GM23338 (cell line): ENCODE measurements at regions not wholly inside any gene's neighbourhood (a gene's known extent, or its start where the extent isn't known, plus 50 kb on each side); places are given as distances from the start of the nearest gene placed in this dataset.

Experiments used
- ATAC-seq: fragments of 200-7000 bp; cut with Tn5 transposase; 3 replicates; pipeline ENCODE4 v1.9.1; 2020
- DNase-seq: peaks from one replicate; pipeline ENCODE4 v3.0.0-alpha.2; 2015; ENCODE audit warnings: low spot score
- H2AFZ ChIP-seq: fragments of 200-600 bp; sonication (generic); 2 replicates; pipeline ENCODE4 v1.8.0; 2016; ENCODE audit warnings: antibody characterized with exemption, mild to moderate bottlenecking, moderate library complexity
- H3F3A ChIP-seq: fragments of 200-600 bp; sonication (generic); replicated peaks from 2 replicates; pipeline ENCODE4 v1.8.0; 2017; ENCODE audit warnings: antibody characterized with exemption, mixed run types, low read depth
- H3K27ac ChIP-seq: fragments of 200-600 bp; sonication (generic); 2 replicates; pipeline ENCODE4 v1.6.1; 2016; ENCODE audit warnings: low read depth
- H3K27me3 ChIP-seq: fragments of 200-600 bp; sonication (generic); 2 replicates; pipeline ENCODE4 v1.8.0; 2016; ENCODE audit warnings: mild to moderate bottlenecking, mixed run types, moderate library complexity; ENCODE audit not compliant: insufficient read depth
- H3K36me3 ChIP-seq: fragments of 200-600 bp; sonication (generic); 2 replicates; pipeline ENCODE4 v1.8.0; 2016; ENCODE audit warnings: mild to moderate bottlenecking; ENCODE audit not compliant: insufficient read depth
- H3K4me1 ChIP-seq: fragments of 200-600 bp; sonication (generic); 2 replicates; pipeline ENCODE4 v1.8.0; 2016; ENCODE audit warnings: mild to moderate bottlenecking, moderate library complexity; ENCODE audit not compliant: insufficient read depth
- H3K4me2 ChIP-seq: fragments of 200-600 bp; sonication (generic); 2 replicates; pipeline ENCODE4 v1.7.1; 2017; ENCODE audit warnings: mixed run types
- H3K4me3 ChIP-seq: fragments of 200-600 bp; sonication (generic); 2 replicates; pipeline ENCODE4 v1.6.1; 2016; ENCODE audit warnings: mixed run types
- H3K79me2 ChIP-seq: fragments of 200-600 bp; sonication (generic); replicated peaks from 2 replicates; pipeline ENCODE4 v1.8.0; 2017; ENCODE audit warnings: mild to moderate bottlenecking; ENCODE audit not compliant: insufficient read depth
- H3K9me2 ChIP-seq: fragments of 200-600 bp; sonication (generic); 2 replicates; pipeline ENCODE4 v1.8.0; 2017; ENCODE audit not compliant: insufficient read depth
- H4K20me1 ChIP-seq: fragments of 200-600 bp; sonication (generic); replicated peaks from 2 replicates; pipeline ENCODE4 v1.8.0; 2017; ENCODE audit warnings: mild to moderate bottlenecking; ENCODE audit not compliant: insufficient read depth
- H3K27ac Mint-ChIP-seq: 2 replicates; pipeline ENCODE4 v1.8.0; 2020; ENCODE audit warnings: inconsistent platforms, mild to moderate bottlenecking, moderate library complexity, mixed read lengths
- H3K27me3 Mint-ChIP-seq: 3 replicates; pipeline ENCODE4 v1.8.0; 2022; ENCODE audit warnings: low read depth, mild to moderate bottlenecking, moderate library complexity, mixed read lengths, inconsistent platforms; ENCODE audit not compliant: insufficient read depth, poor library complexity
- H3K36me3 Mint-ChIP-seq: 3 replicates; pipeline ENCODE4 v1.8.0; 2021; ENCODE audit warnings: low read depth, mild to moderate bottlenecking, inconsistent platforms, moderate library complexity, mixed read lengths
- H3K4me1 Mint-ChIP-seq: 3 replicates; pipeline ENCODE4 v1.8.0; 2020; ENCODE audit warnings: mild to moderate bottlenecking, inconsistent platforms, mixed read lengths
- H3K4me3 Mint-ChIP-seq: 3 replicates; pipeline ENCODE4 v1.8.0; 2021; ENCODE audit warnings: moderate library complexity, mild to moderate bottlenecking, inconsistent platforms, mixed read lengths
- H3K9me3 Mint-ChIP-seq: 3 replicates; pipeline ENCODE4 v1.8.0; 2020; ENCODE audit warnings: moderate library complexity, mild to moderate bottlenecking, inconsistent platforms, mixed read lengths
- CREB1 ChIP-seq: fragments of 250-450 bp; sonication (Bioruptor Pico); IDR thresholded peaks from 2 replicates; pipeline ENCODE4 v1.5.0; 2020; ENCODE audit warnings: low read depth, mild to moderate bottlenecking, moderate library complexity
- ETS1 ChIP-seq: IDR thresholded peaks from 2 replicates; pipeline ENCODE4 v1.6.1; 2016; ENCODE audit warnings: antibody characterized with exemption
- EZH2 ChIP-seq: fragments of 200-600 bp; sonication (generic); IDR thresholded peaks from one replicate; pipeline ENCODE4 v1.8.0; 2017; ENCODE audit warnings: antibody characterized with exemption, mild to moderate bottlenecking, low read depth; ENCODE audit not compliant: unreplicated experiment
- JUNB ChIP-seq: IDR thresholded peaks from one replicate; pipeline ENCODE4 v1.6.1; 2016; ENCODE audit warnings: antibody characterized with exemption; ENCODE audit not compliant: unreplicated experiment
- NANOG ChIP-seq: IDR thresholded peaks from 2 replicates; pipeline ENCODE4 v1.6.1; 2016; ENCODE audit warnings: antibody characterized with exemption, borderline replicate concordance
- POLR2AphosphoS5 ChIP-seq: IDR thresholded peaks from 2 replicates; pipeline ENCODE4 v1.6.1; 2016; ENCODE audit warnings: antibody characterized with exemption, low read depth
- ZNF114 ChIP-seq: fragments of 250-450 bp; sonication (Bioruptor Pico); IDR thresholded peaks from 2 replicates; pipeline ENCODE4 v1.5.0; 2020; ENCODE audit warnings: mild to moderate bottlenecking, moderate library complexity
- ZNF331 ChIP-seq: fragments of 250-450 bp; sonication (Bioruptor Pico); IDR thresholded peaks from 2 replicates; pipeline ENCODE4 v1.5.0; 2020; ENCODE audit warnings: low read depth, mild to moderate bottlenecking, moderate library complexity
- TF ChIP-seq, protein P1 (sequence below): fragments of 250-450 bp; sonication (Bioruptor Pico); IDR thresholded peaks from 2 replicates; pipeline ENCODE4 v1.5.0; 2020; ENCODE audit warnings: mild to moderate bottlenecking, moderate library complexity
- TF ChIP-seq, protein P2 (sequence below), 2 experiments: fragments of 200-600 bp in 1 of 2; sonication (generic) in 1 of 2; conservative IDR thresholded peaks; 2 replicates each; pipeline versions ENCODE4 v1.5.1 to v1.6.1; 2016 to 2017; ENCODE audit warnings: antibody characterized with exemption in 2 of 2, low read depth in 2 of 2, mild to moderate bottlenecking in 2 of 2, moderate library complexity in 1 of 2
- TF ChIP-seq, protein P3 (sequence below): IDR thresholded peaks from one replicate; pipeline ENCODE4 v1.6.1; 2018; ENCODE audit warnings: antibody characterized with exemption; ENCODE audit not compliant: unreplicated experiment

- no peak for DNase-seq
- H3K9me2 ChIP-seq, result no peaks in the 10 kb centered on the region
- 0 out of 3 replicates have a peak, but pooled peaks cover 4% of the 10 kb centered on the region for H3K4me1 Mint-ChIP-seq
- no peak overlapping the region for H3K4me3 ChIP-seq
- H2AFZ ChIP-seq, result no peak overlapping the region
- no peaks in the 10 kb centered on the region for H3F3A ChIP-seq
- H3K27me3 Mint-ChIP-seq, result no peaks in the 10 kb centered on the region
- H3K27me3 ChIP-seq, result no peaks in the 10 kb centered on the region
- no peaks in the 10 kb centered on the region for H3K36me3 Mint-ChIP-seq
- H3K4me3 Mint-ChIP-seq, result no peak overlapping the region
- no peak for ATAC-seq
- H3K4me2 ChIP-seq, result no peak overlapping the region
- no peaks in the 10 kb centered on the region for H3K36me3 ChIP-seq
- TF ChIP-seq, protein P1, sequence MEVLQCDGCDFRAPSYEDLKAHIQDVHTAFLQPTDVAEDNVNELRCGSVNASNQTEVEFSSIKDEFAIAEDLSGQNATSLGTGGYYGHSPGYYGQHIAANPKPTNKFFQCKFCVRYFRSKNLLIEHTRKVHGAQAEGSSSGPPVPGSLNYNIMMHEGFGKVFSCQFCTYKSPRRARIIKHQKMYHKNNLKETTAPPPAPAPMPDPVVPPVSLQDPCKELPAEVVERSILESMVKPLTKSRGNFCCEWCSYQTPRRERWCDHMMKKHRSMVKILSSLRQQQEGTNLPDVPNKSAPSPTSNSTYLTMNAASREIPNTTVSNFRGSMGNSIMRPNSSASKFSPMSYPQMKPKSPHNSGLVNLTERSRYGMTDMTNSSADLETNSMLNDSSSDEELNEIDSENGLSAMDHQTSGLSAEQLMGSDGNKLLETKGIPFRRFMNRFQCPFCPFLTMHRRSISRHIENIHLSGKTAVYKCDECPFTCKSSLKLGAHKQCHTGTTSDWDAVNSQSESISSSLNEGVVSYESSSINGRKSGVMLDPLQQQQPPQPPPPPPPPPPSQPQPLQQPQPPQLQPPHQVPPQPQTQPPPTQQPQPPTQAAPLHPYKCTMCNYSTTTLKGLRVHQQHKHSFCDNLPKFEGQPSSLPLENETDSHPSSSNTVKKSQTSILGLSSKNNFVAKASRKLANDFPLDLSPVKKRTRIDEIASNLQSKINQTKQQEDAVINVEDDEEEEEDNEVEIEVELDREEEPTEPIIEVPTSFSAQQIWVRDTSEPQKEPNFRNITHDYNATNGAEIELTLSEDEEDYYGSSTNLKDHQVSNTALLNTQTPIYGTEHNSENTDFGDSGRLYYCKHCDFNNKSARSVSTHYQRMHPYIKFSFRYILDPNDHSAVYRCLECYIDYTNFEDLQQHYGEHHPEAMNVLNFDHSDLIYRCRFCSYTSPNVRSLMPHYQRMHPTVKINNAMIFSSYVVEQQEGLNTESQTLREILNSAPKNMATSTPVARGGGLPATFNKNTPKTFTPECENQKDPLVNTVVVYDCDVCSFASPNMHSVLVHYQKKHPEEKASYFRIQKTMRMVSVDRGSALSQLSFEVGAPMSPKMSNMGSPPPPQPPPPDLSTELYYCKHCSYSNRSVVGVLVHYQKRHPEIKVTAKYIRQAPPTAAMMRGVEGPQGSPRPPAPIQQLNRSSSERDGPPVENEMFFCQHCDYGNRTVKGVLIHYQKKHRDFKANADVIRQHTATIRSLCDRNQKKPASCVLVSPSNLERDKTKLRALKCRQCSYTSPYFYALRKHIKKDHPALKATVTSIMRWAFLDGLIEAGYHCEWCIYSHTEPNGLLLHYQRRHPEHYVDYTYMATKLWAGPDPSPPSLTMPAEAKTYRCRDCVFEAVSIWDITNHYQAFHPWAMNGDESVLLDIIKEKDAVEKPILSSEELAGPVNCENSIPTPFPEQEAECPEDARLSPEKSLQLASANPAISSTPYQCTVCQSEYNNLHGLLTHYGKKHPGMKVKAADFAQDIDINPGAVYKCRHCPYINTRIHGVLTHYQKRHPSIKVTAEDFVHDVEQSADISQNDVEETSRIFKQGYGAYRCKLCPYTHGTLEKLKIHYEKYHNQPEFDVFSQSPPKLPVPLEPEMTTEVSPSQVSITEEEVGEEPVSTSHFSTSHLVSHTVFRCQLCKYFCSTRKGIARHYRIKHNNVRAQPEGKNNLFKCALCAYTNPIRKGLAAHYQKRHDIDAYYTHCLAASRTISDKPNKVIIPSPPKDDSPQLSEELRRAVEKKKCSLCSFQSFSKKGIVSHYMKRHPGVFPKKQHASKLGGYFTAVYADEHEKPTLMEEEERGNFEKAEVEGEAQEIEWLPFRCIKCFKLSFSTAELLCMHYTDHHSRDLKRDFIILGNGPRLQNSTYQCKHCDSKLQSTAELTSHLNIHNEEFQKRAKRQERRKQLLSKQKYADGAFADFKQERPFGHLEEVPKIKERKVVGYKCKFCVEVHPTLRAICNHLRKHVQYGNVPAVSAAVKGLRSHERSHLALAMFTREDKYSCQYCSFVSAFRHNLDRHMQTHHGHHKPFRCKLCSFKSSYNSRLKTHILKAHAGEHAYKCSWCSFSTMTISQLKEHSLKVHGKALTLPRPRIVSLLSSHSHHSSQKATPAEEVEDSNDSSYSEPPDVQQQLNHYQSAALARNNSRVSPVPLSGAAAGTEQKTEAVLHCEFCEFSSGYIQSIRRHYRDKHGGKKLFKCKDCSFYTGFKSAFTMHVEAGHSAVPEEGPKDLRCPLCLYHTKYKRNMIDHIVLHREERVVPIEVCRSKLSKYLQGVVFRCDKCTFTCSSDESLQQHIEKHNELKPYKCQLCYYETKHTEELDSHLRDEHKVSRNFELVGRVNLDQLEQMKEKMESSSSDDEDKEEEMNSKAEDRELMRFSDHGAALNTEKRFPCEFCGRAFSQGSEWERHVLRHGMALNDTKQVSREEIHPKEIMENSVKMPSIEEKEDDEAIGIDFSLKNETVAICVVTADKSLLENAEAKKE (CRISPR knock-in tag), result no peak
- TF ChIP-seq, protein P2, sequence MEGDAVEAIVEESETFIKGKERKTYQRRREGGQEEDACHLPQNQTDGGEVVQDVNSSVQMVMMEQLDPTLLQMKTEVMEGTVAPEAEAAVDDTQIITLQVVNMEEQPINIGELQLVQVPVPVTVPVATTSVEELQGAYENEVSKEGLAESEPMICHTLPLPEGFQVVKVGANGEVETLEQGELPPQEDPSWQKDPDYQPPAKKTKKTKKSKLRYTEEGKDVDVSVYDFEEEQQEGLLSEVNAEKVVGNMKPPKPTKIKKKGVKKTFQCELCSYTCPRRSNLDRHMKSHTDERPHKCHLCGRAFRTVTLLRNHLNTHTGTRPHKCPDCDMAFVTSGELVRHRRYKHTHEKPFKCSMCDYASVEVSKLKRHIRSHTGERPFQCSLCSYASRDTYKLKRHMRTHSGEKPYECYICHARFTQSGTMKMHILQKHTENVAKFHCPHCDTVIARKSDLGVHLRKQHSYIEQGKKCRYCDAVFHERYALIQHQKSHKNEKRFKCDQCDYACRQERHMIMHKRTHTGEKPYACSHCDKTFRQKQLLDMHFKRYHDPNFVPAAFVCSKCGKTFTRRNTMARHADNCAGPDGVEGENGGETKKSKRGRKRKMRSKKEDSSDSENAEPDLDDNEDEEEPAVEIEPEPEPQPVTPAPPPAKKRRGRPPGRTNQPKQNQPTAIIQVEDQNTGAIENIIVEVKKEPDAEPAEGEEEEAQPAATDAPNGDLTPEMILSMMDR (conservative IDR thresholded peaks at IDR 0.05; ENCODE audit: low read depth in 2 of 2), result no peak
- TF ChIP-seq NANOG (no peak), ZNF331 (CRISPR knock-in tag) (no peak), ETS1 (no peak), JUNB (no peak), POLR2AphosphoS5 (no peak), CREB1 (no peak), EZH2 (no peak), ZNF114 (CRISPR knock-in tag) (no peak)
- TF ChIP-seq, protein P3, sequence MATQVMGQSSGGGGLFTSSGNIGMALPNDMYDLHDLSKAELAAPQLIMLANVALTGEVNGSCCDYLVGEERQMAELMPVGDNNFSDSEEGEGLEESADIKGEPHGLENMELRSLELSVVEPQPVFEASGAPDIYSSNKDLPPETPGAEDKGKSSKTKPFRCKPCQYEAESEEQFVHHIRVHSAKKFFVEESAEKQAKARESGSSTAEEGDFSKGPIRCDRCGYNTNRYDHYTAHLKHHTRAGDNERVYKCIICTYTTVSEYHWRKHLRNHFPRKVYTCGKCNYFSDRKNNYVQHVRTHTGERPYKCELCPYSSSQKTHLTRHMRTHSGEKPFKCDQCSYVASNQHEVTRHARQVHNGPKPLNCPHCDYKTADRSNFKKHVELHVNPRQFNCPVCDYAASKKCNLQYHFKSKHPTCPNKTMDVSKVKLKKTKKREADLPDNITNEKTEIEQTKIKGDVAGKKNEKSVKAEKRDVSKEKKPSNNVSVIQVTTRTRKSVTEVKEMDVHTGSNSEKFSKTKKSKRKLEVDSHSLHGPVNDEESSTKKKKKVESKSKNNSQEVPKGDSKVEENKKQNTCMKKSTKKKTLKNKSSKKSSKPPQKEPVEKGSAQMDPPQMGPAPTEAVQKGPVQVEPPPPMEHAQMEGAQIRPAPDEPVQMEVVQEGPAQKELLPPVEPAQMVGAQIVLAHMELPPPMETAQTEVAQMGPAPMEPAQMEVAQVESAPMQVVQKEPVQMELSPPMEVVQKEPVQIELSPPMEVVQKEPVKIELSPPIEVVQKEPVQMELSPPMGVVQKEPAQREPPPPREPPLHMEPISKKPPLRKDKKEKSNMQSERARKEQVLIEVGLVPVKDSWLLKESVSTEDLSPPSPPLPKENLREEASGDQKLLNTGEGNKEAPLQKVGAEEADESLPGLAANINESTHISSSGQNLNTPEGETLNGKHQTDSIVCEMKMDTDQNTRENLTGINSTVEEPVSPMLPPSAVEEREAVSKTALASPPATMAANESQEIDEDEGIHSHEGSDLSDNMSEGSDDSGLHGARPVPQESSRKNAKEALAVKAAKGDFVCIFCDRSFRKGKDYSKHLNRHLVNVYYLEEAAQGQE, result no peak
- H3K79me2 ChIP-seq, result no peaks in the 10 kb centered on the region
- no peaks in the 10 kb centered on the region for H4K20me1 ChIP-seq
- no peak overlapping the region for H3K27ac ChIP-seq
- H3K4me1 ChIP-seq, result no peaks in the 10 kb centered on the region
- H3K27ac Mint-ChIP-seq, result no peak overlapping the region
- peaks cover 6% of the 10 kb centered on the region; the same call in 1 of the 3 replicates for H3K9me3 Mint-ChIP-seq
These were observed 188.8 kb downstream of the MATN1 start for GRCh38 chr1:30534551-30534940.
